ENCODE measurements at regions not wholly inside any gene's neighbourhood (a gene's known extent, or its start where the extent isn't known, plus 50 kb on each side); places are given as distances from the start of the nearest gene placed in this dataset.

DNA sequence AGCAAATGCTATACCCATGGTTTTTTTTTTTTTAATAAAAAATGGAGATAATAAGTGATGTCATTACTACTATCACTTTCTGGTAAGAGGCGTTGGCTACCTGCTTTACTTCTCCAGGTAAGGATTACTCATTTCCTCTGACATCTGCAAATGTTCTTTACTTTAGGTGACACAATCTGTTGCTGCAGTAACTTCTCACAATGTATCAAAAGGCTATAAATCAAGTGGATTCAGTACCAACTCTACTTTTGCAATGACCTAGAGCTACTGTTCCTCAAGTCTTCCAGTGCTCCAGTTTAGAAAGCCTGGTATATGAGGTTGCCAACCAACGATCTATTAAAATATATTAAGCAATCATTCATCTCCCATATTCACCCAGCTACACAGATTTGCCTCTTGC lies 129.1 kb downstream of the PLK2 start:
- no peak overlapping the region for H3K18ac ChIP-seq (ENCODE audit: extremely low read depth, low read length)
- H3K27ac ChIP-seq (ENCODE audit: low read depth, low read length) = no peak overlapping the region
- H2BK5ac ChIP-seq (ENCODE audit: low read depth, low read length) = no peak overlapping the region
- no peak overlapping the region for H2BK20ac ChIP-seq (ENCODE audit: low read length)
- H4K8ac ChIP-seq (ENCODE audit: extremely low read depth, insufficient read depth, low read length) = no peak overlapping the region
- no peak for DNase-seq (ENCODE audit: low read depth in 1 of 2, low spot score in 2 of 2)
- H3K23ac ChIP-seq (ENCODE audit: insufficient read length) = no peak overlapping the region
- H4K20me1 ChIP-seq (replicated peaks in 1 of 2; ENCODE audit: control insufficient read depth in 1 of 2, insufficient read depth in 2 of 2, low read length in 2 of 2) = no peaks in the 10 kb centered on the region
- H3K9ac ChIP-seq (replicated peaks in 1 of 4; ENCODE audit: extremely low read depth in 1 of 4, low read depth in 3 of 4, low read length in 3 of 4) = no peak overlapping the region
- H3K79me1 ChIP-seq (ENCODE audit: low read depth, low read length) = no peaks in the 10 kb centered on the region
- no peaks in the 10 kb centered on the region for H3K27me3 ChIP-seq (replicated peaks in 1 of 4; ENCODE audit: control insufficient read depth in 3 of 4, extremely low read depth in 1 of 4, insufficient read depth in 3 of 4, low read length in 3 of 4)
- POLR2A ChIA-PET (ENCODE audit: partially characterized antibody) = no interaction called here
- no peaks in the 10 kb centered on the region for H3K79me2 ChIP-seq (ENCODE audit: control insufficient read depth in 1 of 2, insufficient read depth in 2 of 2, low read length in 2 of 2)
- no peaks in the 10 kb centered on the region for H3K23me2 ChIP-seq (ENCODE audit: low read depth, low read length)
- no peak overlapping the region for H2BK12ac ChIP-seq (ENCODE audit: low read depth, low read length)
- H3K9me3 ChIP-seq (ENCODE audit: insufficient read depth in 2 of 2, low read depth in 1 of 2, low read length in 1 of 2) = no peaks in the 10 kb centered on the region
- CTCF ChIA-PET (ENCODE audit: partially characterized antibody) = no interaction called here
- H2AFZ ChIP-seq (ENCODE audit: low read length) = no peak overlapping the region
- no peaks in the 10 kb centered on the region for H3K36me3 ChIP-seq (ENCODE audit: control insufficient read depth in 2 of 4, insufficient read depth in 4 of 4, low read length in 3 of 4)
- H4K91ac ChIP-seq (replicated peaks; ENCODE audit: insufficient read length, low read length) = no peak overlapping the region
- H4K5ac ChIP-seq (ENCODE audit: insufficient read length, low read depth, low read length) = no peak overlapping the region
- no peaks in the 10 kb centered on the region for H3K4me1 ChIP-seq (replicated peaks in 1 of 4; ENCODE audit: control insufficient read depth in 3 of 4, insufficient read depth in 4 of 4, low read length in 3 of 4)
- H3K4me3 ChIP-seq (ENCODE audit: extremely low read depth in 1 of 4, insufficient read depth in 2 of 4, low read depth in 3 of 4, low read length in 4 of 4) = no peak overlapping the region
- no peak for FAIRE-seq
- no peak overlapping the region for H3K14ac ChIP-seq (ENCODE audit: insufficient read length)
- no peak overlapping the region for H3K4ac ChIP-seq (replicated peaks; ENCODE audit: insufficient read length, low read depth, low read length)
- 85% methylated on average over 2 of the region's 2 CpGs; no CpG with 5 or more reads in 1 of the 2 experiments for WGBS, 2 experiments (ENCODE audit: extremely low coverage in 1 of 2, insufficient coverage in 1 of 2, insufficient read length in 1 of 2, insufficient replicate concordance in 2 of 2, low coverage in 1 of 2, low lambda C conversion rate in 2 of 2, missing lambda C conversion rate in 1 of 2)
- H2AK5ac ChIP-seq (ENCODE audit: low read depth, low read length) = no peak overlapping the region
- H3K56ac ChIP-seq (replicated peaks; ENCODE audit: insufficient read length, low read depth, low read length) = no peak overlapping the region
- H3K4me2 ChIP-seq (ENCODE audit: insufficient read depth in 1 of 2, low read depth in 2 of 2, low read length in 2 of 2) = no peak overlapping the region
- H2BK15ac ChIP-seq (ENCODE audit: low read length) = no peak overlapping the region
- no peak overlapping the region for H2BK120ac ChIP-seq (replicated peaks; ENCODE audit: low read depth, low read length)
- TF ChIP-seq, protein P1, sequence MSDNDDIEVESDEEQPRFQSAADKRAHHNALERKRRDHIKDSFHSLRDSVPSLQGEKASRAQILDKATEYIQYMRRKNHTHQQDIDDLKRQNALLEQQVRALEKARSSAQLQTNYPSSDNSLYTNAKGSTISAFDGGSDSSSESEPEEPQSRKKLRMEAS (IDR thresholded peaks at IDR 0.05) = no peak
- TF ChIP-seq JUND (IDR thresholded peaks at IDR 0.05; ENCODE audit: low read length) (no peak), BCL11A (IDR thresholded peaks at IDR 0.05; ENCODE audit: low read depth in 2 of 2, low read length in 2 of 2) (no peak), SP4 (IDR thresholded peaks at IDR 0.05; ENCODE audit: low read length) (no peak), GABPA (IDR thresholded peaks at IDR 0.05; ENCODE audit: borderline replicate concordance, insufficient read depth, low read length) (no peak), SAP30 (IDR thresholded peaks at IDR 0.05; ENCODE audit: insufficient read depth, insufficient replicate concordance, low read length) (no peak), TCF12 (IDR thresholded peaks at IDR 0.05; ENCODE audit: low read depth, low read length) (no peak), EP300 (IDR thresholded peaks at IDR 0.05; ENCODE audit: borderline replicate concordance in 1 of 2, low read depth in 2 of 2, low read length in 2 of 2) (no peak), SUZ12 (IDR thresholded peaks at IDR 0.05; ENCODE audit: low read length) (no peak), EGR1 (IDR thresholded peaks at IDR 0.05; ENCODE audit: borderline replicate concordance, low read depth, low read length) (no peak), SRF (IDR thresholded peaks at IDR 0.05; ENCODE audit: low read depth, low read length) (no peak), SIX5 (IDR thresholded peaks at IDR 0.05; ENCODE audit: low read depth, low read length) (no peak), RAD21 (IDR thresholded peaks at IDR 0.05 in 1 of 2, conservative IDR thresholded peaks at IDR 0.05 in 1 of 2; ENCODE audit: low read depth in 2 of 2, low read length in 2 of 2) (no peak), CBX5 (IDR thresholded peaks at IDR 0.05; ENCODE audit: low read depth, low read length) (no peak), KDM4A (IDR thresholded peaks at IDR 0.05; ENCODE audit: low read depth, low read length, severe bottlenecking) (no peak)

Measured in H1 (cell line).